ENCODE measurements at regions not wholly inside any gene's neighbourhood (a gene's known extent, or its start where the extent isn't known, plus 50 kb on each side); places are given as distances from the start of the nearest gene placed in this dataset.

DNA sequence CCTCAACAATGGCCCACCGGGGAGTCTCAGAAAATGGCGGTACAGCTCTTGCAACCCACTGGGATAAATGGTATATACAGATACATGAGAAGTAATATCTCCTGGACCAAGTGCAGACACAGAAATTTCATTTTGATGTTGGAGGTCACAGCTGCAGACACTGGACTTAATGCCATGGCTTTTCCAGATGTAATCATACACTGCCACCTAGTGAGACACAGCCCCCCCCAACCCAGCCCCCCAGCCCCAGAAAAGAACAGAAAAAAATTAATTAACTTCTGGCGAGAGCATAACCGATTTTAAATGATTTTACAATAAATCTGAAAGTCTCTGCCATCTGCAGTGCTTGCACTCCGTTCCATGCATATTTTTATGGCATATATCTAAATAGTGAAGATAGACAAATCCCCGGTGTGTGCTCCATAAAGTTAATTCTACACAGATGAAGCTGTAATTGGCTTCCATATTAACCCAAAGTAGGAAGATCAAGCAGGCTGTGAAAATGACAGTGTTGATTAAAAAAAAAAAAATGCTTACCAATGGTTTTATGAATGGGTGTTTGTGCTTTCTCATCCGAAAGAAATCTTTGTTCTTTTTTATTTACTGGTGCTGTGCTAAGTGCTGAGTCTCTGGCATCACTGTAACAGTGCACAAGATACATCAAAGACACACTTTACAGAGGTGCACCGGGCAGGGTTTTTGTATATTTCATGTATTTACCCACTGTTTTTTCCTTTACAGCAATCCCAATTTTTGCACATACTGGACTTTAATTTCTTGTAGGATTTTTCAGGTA is 804.1 kb downstream of the TFAP2A start:
- DNase-seq (ENCODE audit: low spot score): no peak

DNA sequence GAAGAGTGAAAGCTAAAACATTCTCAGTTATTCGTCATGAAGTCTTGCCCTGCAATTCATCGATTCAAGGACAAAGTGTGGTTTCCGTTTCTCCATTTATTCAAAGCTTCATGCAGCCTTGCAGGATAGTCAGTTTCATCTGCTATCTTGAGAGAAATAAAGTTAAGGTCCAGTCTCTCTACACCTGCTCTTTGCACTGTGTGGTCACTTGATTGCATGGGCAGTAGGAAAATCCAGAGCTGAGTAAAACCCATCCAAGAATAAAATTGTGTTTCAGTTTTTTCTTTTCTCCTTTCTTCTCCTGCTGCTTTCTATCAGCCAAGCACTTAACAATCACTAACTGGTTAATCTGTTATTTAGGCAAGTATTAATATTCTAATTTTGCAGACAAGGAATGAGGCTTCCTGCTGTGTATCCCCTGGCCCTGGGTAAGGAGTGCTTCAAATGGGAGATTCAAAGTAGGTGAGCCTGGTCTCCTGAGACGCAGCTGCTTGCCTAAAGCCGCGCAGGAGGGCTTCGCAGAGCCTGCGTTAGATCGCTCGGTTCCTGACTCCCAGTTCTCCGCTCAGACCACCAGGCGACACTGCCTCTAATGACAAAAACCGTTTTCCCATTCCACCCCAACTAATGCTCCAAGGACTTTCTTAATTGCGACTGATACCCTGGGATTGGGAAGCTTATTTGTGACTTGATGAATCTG is 808.3 kb downstream of the TFAP2A start:
- no peak for DNase-seq (ENCODE audit: low spot score)

DNA sequence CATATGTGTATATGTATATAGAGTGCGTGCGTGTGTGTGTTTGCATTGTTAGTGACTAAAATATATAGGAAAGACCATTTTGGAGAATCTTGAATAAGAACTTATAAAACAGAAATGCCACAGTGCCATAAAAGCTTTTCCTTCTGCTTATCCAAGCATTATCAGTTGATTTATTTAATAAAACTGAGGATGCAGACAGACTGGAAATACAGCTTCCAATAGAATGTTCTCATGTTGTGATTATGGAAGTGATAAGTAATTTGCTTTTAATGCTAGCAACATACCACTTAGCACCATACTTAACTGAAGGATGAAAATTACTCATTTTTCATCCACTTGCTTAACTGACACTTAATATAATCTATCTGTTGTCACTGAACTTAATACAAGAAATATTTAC is 820.1 kb downstream of the TFAP2A start:
- no peak for DNase-seq (ENCODE audit: low spot score)

DNA sequence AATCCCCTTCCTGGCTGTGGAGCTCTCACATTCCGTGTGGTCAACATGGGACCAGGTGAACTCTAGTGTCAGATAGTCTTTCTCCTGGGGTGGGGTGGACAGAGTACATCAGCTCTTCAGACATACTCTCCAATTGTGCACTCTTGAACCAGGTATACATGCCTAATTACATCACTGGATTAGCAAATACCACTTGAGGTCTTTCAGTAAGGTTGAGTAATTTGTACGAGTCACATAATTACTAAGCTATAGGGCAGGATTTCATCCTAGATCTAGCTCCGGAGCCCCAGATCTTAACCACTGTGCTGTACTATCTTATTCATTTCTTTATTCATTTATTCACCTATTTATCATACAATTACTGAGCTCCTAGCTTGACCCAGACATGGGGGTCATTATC is 821.3 kb downstream of the TFAP2A start:
- DNase-seq (ENCODE audit: low spot score): no peak

DNA sequence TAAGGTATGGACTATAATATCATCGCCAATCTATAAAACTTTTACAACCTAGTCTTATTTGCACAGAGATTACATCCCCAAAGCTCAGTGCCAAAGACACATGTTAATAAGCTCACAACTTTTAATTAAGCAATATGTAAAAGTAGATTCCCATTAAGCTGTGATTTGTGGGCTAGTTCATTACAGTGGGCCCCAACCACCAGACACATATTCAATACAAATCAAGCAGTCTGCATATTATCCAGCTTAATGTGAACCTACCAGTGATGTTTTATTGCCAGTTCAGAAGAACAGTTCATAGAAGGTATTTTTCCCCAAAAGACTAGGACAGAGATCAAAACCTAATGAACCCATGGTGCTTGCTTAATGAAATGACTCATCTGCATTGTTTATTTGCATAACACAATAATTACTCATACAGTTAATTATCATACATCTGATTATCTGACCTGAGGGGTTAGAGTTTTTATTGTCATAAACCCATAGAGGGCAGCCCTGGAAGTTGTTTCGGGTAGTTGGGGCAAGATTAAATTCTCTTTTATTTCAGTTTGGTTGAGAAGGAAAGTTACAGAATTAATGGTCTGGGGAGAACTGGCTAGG is 831.0 kb downstream of the TFAP2A start:
- no peak for DNase-seq (ENCODE audit: low spot score)

DNA sequence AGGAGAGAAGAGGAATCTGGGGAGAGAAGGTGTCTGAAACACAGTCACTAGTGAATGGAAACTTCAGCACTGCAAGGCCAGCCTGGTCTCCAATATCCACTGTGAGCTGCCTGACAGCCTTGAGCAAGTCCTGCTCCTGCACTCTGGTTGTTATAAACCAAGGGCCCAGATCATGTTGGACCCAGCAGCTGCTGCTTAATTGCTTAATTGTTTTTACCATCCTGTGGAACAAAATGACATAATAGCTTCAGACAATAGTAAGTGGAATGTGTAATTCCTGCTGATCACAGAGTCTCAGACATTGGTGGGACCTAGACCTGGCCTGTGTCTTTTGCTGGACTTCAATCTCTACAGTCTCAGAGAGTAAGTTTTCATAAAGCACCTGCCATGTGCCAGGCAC is 833.7 kb downstream of the TFAP2A start:
- DNase-seq (ENCODE audit: low spot score): no peak

DNA sequence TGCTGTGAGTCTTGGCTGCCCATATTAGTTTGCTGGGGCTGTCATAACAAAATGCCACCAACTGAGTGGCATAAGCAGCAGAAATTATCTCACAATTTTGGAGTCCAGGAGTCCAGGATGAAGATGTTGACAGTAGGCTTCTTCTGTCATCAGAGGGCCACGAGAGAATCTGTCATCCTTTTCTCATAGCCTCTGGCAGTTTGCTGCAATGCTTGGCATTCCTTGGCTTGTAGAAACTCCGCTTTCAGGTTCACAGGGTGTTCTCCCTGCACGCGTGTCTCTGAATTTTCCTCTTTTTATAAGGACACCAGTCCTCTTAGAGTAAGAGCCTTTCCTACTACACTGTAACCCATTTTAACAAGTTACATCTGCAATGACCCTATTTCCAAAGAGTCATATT is 838.4 kb downstream of the TFAP2A start:
- DNase-seq (ENCODE audit: low spot score): no peak

DNA sequence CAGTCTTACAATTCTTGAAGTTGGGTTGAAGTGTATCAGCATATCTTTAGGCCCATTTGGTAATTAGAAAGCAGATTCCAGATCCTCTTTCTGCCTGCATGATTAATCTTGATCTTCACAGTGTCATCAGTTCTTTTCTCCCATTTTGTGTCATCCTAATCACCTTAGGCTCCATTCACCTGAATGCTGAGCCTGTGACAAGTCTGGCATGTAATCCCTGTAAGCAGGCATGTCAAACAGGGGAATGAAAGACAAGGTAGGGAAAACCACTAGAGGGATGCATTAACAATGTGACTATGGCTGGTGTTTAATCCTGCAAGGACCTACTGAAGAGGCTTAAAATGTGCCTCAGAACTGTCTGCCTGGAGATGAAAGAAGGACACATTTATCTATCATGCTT is 848.8 kb downstream of the TFAP2A start:
- DNase-seq (ENCODE audit: low spot score): no peak

DNA sequence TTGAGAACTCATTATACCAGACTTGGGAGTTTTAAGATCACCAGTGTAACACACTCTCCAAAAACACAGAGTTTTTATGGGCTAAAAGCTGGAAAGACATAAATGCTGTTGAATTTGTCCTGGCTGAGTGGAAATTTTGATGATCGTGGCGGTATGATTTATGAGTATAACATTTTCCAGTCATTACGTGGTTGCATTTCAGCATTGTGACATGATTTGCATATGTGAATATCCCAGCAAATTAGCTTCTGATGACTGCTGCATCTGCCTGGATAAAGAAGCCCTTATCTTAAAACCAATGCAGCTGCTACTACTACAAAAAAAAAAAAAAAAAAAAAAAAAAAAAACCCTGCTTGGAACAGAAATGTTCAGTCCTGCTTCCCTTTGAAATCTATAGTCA is 850.9 kb downstream of the TFAP2A start:
- DNase-seq (ENCODE audit: low spot score): no peak

DNA sequence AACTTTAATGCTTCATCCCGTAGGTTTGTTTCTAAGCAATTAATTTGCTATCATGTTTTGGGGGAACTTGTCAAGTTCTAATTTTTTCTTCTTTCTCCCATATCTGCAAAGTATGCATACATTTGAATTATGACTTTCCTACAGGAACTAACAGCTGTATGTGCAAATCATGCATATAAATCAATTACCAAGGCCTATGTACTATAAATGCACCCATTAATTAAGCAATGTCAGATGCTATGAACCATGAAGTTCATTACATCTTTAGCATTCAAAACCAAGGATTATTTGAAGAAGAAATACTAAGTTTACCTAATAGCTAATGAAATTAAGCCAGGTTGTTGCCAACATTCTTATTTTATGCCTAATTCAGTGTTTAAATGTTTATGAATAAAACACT is 851.3 kb downstream of the TFAP2A start:
- DNase-seq (ENCODE audit: low spot score): no peak

DNA sequence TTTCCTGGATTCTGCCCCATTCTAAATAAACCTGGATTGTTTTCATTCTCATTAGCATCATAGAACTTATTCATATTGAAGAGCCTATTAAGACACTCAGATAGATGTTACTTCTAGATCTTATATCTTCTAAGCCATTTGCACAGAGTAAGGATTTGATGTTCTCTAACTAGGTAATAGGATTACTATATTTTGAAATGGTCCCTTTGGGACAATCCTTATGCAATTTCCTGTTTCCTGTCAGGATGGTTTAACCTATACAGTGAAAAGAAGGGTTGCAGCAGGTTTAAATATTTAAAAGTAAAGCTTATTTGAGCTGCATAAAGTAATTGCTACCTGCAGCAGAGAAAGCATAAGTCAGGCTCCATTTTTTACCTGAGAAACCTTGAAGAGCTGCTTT is 860.1 kb downstream of the TFAP2A start:
- no peak for DNase-seq (ENCODE audit: low spot score)

DNA sequence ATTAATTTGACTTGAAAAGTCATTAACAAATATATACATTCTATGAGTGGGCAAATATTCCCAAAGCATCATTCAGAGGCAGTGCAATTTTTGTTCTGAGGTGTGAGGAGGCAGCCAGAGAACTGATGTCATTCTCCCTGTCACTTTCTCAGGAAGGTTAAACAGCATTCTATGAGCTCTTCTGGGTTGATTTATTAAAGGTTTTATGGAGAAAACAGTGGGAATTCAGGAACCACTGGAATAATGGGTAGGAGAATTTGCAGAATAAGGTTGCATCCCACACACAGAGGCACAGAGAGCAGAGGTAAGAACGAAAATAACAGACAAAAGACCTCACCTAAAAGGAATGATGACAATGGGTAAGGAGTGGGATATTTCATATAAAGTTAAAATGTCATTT is 860.6 kb downstream of the TFAP2A start:
- no peak for DNase-seq (ENCODE audit: low spot score)

DNA sequence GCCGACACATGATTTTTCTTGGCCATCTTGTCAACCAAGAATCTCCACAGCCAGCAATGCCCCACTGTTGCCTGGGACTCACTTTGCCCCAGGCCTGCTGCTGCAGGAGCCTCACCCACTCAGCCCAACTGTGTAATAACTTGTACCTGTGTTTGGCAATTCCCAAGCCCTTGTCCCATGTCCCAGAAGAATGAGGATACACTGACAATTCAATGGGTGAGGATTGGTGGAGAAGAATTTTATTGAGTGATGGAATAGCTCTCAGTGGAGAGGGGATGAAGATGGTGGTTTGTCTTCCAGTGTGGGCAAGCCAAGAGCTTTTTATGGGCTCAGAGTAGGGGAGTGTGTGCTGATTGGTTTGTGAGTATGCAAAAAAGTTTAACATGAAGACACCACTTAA is 861.9 kb downstream of the TFAP2A start:
- no peak for DNase-seq (ENCODE audit: low spot score)

DNA sequence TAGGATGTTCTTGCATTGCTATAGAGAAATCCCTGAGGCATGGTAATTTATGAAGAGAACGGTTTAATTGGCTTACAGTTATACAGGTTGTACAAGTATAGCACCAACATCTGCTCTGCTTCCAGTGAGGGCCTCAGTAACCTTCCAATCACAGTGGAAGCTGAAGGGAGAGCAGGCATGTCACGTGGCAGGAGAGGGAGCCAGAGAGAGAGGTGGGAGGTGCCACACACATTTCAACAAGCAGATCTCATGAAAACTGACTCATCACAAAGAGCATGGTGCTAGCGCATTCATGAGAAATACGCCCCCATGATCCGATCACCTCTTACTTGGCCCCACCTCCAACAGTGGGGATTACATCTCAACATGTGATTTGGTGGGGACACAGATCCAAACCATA is 871.2 kb downstream of the TFAP2A start:
- DNase-seq (ENCODE audit: low spot score): no peak

DNA sequence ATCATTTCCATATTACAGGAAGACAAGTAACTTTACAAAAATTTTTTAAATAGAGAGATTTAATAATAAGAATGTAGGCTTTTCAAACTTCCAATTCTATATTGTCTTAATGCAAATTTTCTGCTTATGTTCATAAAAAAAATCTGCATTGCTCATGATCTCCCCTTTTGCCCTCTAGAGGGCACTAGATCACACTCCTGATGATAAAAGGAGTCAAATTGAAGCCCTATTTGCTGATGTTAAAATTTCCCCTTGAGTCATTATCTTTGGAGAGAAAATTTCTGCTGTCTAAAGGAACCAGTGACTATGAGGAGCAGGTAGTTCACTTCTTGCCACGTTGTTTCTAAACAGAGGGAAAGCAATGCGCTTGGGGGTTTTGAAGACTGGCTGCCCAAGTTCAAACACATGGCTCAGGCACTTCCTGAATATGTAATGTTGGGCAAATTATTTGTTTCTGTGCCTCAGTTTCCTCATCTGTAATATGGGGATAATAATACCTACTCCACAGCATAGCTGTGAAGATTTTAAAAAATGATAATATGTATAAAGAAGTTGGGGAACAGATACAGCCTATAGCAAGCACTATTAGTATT is 874.2 kb downstream of the TFAP2A start:
- DNase-seq (ENCODE audit: low spot score): peak; percentile 8

DNA sequence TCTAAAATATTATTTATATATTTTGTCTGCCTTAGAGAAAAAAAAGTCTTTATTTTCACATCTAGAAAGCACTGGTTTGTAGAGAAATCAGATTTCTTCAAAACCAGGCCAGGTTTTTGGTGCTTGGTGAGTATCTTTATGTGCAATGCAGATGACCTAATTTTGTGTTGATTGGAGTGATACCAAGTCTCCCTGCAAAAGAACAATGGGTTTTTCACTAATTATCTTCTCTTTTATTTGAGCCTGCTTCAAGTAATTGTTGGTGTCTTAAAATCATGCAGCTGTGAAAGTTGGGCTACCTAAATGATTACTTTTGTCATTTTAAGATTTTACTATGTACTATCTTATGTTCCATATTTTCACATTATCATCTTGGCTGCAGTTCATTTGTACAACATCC is 874.7 kb downstream of the TFAP2A start:
- DNase-seq (ENCODE audit: low spot score): no peak

DNA sequence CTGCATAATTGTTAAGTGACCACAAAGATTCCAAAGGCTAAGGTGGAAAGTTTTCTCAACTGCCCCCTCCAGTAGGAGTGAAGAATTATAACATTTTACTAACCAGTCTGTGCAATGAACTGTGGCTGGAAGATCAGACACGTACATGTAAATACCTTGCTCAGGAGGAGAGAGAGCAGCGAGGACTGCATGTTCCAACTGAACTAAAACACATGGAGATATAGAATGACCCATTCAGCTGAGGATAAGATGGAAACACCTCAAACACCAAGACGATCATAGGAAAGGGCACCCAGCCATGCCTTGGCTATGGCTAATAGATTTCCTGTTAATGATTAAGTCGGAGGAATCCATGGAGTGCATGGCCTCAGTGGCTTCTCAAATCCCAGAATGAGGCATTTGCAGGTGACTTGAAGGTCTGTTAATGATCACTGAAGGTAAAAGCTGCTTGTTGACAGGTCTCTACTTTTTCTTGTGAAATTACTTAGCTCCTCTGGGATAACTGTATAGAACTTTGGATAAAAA is 875.6 kb downstream of the TFAP2A start:
- DNase-seq (ENCODE audit: low spot score): no peak

DNA sequence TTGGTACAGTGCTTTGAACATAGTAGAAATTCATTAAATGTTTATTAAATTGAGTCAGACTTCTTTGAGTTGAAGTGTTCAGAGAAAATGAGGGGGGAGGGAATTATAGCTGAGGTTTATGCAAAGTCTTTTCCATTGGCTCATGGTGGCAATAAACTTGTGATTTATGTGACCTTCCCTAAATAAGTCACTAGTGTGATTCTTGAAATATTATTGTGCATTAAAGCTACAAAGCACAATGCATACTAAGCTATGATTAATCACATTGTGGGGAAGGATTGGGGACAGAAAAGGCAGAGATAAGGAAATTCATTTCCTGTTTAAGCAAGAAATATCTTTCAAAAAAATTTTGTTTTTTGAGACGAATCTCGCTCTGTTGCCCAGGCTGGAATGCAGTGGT is 877.5 kb downstream of the TFAP2A start:
- DNase-seq (ENCODE audit: low spot score): no peak

DNA sequence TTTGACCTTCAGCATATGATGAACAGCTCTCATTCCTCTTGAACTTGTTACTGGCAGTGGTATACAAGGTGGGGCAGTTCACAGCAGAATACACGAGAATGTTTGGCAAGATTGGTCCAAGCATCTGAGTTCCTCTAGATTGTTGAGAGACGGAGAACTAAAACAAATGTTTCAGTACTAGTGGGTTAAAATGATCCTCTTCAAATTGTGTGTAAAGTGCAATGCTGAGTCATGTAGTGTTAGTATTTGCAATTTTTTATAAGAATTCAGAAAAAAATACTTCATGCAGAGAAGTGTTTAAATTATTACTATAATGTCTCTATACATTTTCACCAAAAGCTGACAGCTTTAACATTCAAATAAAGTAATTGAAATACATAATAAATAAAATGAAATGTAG is 879.8 kb downstream of the TFAP2A start:
- DNase-seq (ENCODE audit: low spot score): no peak

DNA sequence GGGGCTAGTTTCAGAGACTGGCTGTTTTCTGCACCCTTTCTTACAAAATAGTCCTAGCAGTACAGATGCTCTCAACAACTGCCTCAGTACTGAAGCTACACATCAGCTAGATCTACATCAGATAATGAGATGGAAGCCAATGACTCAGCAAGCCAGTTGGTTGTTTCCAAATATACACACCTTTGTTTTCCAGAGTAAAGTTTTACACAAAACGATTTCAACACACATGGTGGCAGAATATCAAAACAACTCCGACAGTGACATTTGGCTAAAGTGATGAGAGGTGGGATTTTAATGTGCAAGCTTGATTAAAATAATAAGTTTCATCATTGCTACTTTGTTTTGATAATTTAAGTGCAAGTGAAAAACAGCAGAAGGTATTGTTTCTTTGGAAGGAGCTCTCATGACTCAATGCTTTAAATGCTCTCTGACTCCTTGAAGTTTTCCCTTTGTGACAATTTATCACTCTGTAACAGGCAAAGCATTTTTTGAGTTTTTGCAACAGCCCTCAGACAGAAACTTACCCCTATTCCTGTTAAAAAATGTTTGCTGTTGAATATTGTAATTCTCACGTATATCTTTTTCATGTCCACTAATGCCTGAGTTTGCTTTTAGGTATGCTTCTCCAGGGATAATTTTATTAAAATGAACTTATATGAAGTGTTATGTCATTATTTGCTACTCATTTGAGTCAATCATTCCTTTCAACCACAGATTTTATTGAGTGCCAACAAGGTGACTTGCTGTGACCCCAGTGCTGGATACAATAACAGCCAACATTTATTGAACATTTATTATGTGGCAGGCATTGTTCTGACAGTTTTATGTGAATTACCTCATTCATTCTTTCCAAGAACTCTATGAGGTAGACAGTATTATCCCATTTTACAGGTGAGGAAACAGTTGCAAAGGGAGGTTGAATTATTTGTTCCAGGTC is 882.0 kb downstream of the TFAP2A start:
- DNase-seq (ENCODE audit: low spot score): no peak

DNA sequence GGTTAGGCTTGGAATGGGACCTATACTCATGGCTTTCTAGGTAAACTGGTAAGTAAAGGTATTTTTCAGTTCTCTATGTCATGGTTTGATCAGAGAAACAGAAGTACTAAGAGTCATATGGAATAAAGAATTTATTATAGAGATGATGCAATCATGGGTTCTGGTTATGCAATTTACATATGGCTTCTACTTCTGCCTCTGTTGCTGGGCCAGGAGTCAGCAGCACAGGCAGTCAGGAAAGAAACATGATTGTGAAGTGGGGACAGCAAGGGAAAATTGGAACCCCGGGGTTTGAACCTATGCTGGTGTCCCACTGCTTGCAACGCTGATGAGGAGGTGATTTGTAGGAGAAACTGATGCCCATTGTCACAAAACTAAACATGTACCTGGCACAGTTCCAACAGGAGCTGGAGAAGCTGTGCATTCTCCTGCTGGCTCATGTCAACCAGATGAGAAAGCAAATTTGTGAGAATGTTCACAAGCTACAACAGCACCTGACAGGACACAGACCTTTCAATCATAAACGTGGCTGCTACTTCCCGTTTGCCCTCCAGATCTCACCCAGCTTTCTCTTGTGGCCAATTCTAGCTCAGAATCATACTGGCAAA is 887.1 kb downstream of the TFAP2A start:
- DNase-seq (ENCODE audit: low spot score): no peak
